DOHH2 (cell line): ENCODE measurements at regions not wholly inside any gene's neighbourhood (a gene's known extent, or its start where the extent isn't known, plus 50 kb on each side); places are given as distances from the start of the nearest gene placed in this dataset.

Experiments used
- CTCF ChIP-seq: fragments of 200-600 bp; sonication (generic); IDR thresholded peaks from one replicate; pipeline ENCODE4 v1.5.1; 2014; ENCODE audit warnings: antibody characterized with exemption, mild to moderate bottlenecking, low read depth, low read length; ENCODE audit not compliant: poor library complexity, severe bottlenecking
- EZH2phosphoT487 ChIP-seq: fragments of 200-600 bp; sonication (generic); IDR thresholded peaks from 2 replicates; pipeline ENCODE4 v1.6.1; 2017; ENCODE audit warnings: borderline replicate concordance, mild to moderate bottlenecking, antibody characterized with exemption, low read length, moderate library complexity, mixed read lengths

DNA sequence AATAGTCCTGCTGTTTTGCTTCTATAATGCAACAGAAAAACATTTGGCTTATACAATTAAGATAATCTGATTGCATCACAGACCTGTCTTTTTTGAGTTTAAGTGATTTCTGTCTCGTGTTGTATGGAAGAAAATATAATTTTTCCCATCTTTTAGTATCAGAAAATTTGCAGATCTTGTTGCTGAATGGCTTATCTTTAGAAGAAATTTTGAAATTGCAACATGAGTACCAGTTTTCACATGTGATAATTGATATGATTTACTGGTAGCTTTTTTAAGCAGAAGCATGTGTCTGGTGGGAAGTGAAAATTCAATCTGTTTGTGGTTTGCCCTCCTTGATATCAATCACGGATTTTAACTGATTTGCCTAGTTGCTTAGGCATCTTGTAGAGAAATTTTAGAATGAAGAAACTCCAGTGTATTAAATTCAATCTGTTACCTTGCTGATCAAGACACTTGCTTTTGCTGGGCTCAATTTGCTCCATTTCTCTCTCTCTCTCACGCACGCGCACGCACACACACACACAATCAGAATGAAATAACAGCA, 89.8 kb upstream of the MYCBP2 start:
- no peak for TF ChIP-seq CTCF
- no peak for TF ChIP-seq EZH2phosphoT487
